ENCODE measurements at regions not wholly inside any gene's neighbourhood (a gene's known extent, or its start where the extent isn't known, plus 50 kb on each side); places are given as distances from the start of the nearest gene placed in this dataset.

GRCh38 chr3:17836919-17837318 is 94.5 kb upstream of the TBC1D5 start (continued):
- TF ChIP-seq TBP (IDR thresholded peaks at IDR 0.05; ENCODE audit: low read depth, low read length) (no peak), TEAD4 (IDR thresholded peaks at IDR 0.05; ENCODE audit: low read depth, low read length) (no peak), BACH1 (IDR thresholded peaks at IDR 0.05; ENCODE audit: low read length) (no peak), USF2 (IDR thresholded peaks at IDR 0.05; ENCODE audit: low read length) (no peak), TAF7 (optimal IDR thresholded peaks at IDR 0.05; ENCODE audit: borderline replicate concordance, low read depth, low read length) (no peak), CBX5 (IDR thresholded peaks at IDR 0.05; ENCODE audit: low read depth, low read length) (no peak), SUZ12 (IDR thresholded peaks at IDR 0.05; ENCODE audit: low read length) (no peak), SP2 (IDR thresholded peaks at IDR 0.05; ENCODE audit: low read length) (no peak), HDAC2 (IDR thresholded peaks at IDR 0.05; ENCODE audit: borderline replicate concordance in 1 of 2, low read depth in 2 of 2, low read length in 2 of 2) (no peak), PHF8 (conservative IDR thresholded peaks at IDR 0.05; ENCODE audit: low read depth, low read length) (no peak), RBBP5 (IDR thresholded peaks at IDR 0.05; ENCODE audit: borderline replicate concordance, low read depth, low read length) (no peak), EGR1 (IDR thresholded peaks at IDR 0.05; ENCODE audit: borderline replicate concordance, low read depth, low read length) (no peak), SIX5 (IDR thresholded peaks at IDR 0.05; ENCODE audit: low read depth, low read length) (no peak), CREB1 (IDR thresholded peaks at IDR 0.05) (no peak)

Data from H1 (cell line).